Jurkat, Clone E6-1 (cell line): ENCODE measurements at regions not wholly inside any gene's neighbourhood (a gene's known extent, or its start where the extent isn't known, plus 50 kb on each side); places are given as distances from the start of the nearest gene placed in this dataset.

Experiments used
- DNase-seq: peaks from one replicate; pipeline ENCODE4 v3.0.0-alpha.2; 2011; ENCODE audit warnings: low read depth, low spot score
- H3K4me3 ChIP-seq: 2 replicates; pipeline ENCODE4 v1.5.1; 2011; ENCODE audit warnings: mild to moderate bottlenecking, low read length, control low read depth, moderate library complexity

GRCh38 chr1:22257290-22258275 lies 114.7 kb upstream of the WNT4 start:
- H3K4me3 ChIP-seq: no peak overlapping the region
- DNase-seq: no peak

DNA sequence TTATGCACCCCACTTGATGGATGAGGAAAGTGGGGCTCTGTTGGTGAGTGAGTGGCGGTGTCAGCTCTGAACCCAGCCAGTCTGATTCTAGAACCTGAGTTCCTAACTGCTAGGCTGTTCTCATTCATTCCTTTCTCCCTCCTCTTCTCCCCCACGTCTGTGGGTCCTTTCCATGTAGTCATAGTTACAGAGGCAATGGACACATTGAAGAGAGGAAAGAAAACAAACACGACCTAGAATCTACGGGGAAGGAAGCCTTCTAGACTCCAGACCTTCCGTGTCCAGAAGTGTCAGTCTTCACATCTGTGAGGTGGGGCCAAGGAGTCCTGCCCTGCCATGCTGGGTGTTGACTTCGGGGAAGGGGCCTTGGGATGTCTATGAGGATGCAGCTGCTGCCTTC lies 115.8 kb upstream of the WNT4 start:
- H3K4me3 ChIP-seq: no peak overlapping the region
- DNase-seq: no peak

GRCh38 chr1:22259551-22260282 lies 116.8 kb upstream of the WNT4 start:
- no peak for DNase-seq
- H3K4me3 ChIP-seq: no peak overlapping the region

DNA sequence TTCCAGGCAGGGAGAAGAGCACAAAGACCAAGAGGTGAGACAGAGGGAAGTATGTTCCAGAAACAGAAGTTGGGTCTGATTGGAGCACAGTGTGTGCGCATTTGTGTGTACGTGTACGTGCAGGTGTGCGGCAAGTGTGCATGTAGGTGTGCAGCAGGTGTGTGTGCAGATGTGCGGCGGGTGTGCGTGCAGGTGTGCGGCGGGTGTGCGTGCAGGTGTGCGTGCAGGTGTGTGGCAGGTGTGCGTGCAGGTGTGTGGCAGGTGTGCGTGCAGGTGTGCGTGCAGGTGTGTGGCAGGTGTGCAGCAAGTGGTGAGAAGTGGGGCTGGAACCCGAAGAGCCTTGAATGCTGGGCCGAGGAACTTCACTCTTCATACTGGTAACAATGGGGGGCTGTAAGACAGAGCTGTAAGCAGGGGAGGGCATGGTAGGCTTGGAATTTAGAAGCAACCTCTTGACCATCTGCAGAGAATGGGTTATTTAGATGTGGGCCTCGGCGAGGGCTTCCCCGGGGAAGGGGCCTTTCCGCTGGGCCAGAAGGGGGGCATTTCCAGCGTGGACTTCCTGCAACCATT lies 118.0 kb upstream of the WNT4 start:
- no peak for DNase-seq
- no peak overlapping the region for H3K4me3 ChIP-seq

- H3K4me3 ChIP-seq: no peak overlapping the region
These were observed 118.7 kb upstream of the WNT4 start for GRCh38 chr1:22261580-22261979.

GRCh38 chr1:22262583-22262982 lies 119.7 kb upstream of the WNT4 start:
- peak; percentile 64 for DNase-seq

More at GRCh38 chr1:22261580-22261979, 118.7 kb upstream of the WNT4 start:
- DNase-seq: no peak

DNA sequence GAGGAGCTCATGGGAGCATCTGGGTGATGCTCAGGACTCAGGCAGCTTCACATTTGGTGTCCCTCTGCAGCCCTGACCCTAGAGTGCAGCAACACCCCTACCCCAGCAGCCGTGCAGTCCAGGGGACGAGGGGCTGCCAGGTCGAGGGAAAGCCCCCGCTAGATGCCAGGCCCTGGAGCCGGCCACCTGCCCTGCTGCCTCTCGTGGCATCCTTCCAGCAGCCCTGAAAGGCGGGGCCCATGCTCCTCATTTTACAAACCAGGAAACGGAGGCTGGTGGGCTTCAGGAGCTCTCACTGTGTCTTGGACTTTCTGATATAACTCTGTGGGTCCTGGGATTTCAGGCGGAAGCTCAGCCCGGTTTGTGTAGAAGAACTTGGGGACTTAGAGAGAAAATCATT lies 120.5 kb upstream of the WNT4 start:
- H3K4me3 ChIP-seq: no peak overlapping the region
- no peak for DNase-seq

More at GRCh38 chr1:22262583-22262982, 119.7 kb upstream of the WNT4 start:
- H3K4me3 ChIP-seq: no peak overlapping the region

DNA sequence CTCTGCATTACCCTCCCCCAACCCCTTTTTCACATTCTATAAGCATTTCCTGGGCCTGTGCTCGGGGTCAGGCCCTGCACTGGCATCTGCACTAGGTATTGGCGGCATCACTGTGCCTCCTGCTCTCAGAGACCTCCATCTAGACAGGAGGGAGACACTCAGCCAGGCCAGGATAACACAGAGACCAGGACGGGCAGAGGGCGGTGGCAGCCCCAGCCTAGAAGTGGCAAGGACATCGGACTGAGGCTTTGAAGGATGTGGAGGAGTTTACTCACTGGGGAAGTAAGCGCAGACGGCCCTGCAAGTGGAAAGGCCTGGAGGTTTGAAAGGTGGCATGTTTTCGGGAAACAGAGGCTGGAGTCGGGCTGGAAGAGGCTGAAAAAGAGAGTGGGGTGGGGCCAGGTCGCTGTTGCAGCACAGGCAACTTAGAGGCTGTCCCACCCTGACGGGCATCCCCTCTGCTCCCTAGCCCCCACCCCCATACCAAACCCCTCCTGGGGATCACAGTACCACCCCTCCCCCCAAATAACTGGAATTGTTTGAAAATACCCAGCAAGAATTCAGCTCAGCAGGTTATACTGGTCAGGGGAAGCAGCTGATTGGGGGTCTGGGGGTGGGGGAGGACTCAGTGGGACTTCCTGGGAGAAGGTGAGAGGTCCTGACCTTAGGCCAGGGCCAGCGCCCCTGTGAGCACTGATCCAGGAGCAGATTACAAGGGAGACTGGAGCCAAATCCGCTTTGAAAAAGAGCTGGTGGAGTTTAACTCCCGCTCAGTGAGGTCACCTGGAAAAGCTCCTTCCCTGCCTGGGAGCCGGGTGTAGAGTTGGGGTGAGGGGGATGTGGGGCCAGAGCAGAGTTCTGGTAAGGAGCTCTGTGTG lies 121.8 kb upstream of the WNT4 start:
- no peak for DNase-seq
- H3K4me3 ChIP-seq: no peak overlapping the region

DNA sequence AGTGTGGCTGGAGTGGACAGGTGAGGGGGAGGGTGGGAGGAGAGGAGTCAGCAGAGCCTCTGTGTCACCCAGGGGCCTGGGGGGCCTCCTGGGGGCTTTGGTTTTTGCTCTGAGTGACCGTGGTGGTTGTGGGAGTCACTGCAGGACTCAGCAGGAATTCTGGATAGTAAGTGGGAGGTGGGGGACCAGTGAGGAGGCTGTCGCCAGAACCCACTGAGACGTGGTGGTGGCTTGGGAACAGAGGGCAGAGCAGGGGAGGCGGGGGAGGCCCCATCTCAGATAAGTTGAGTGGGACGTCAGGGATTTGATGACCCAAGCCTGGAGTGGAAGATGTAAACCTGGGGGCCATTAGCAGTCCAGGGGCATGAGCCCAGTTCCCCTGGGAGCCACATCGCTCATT lies 123.2 kb upstream of the WNT4 start:
- no peak overlapping the region for H3K4me3 ChIP-seq
- no peak for DNase-seq

DNA sequence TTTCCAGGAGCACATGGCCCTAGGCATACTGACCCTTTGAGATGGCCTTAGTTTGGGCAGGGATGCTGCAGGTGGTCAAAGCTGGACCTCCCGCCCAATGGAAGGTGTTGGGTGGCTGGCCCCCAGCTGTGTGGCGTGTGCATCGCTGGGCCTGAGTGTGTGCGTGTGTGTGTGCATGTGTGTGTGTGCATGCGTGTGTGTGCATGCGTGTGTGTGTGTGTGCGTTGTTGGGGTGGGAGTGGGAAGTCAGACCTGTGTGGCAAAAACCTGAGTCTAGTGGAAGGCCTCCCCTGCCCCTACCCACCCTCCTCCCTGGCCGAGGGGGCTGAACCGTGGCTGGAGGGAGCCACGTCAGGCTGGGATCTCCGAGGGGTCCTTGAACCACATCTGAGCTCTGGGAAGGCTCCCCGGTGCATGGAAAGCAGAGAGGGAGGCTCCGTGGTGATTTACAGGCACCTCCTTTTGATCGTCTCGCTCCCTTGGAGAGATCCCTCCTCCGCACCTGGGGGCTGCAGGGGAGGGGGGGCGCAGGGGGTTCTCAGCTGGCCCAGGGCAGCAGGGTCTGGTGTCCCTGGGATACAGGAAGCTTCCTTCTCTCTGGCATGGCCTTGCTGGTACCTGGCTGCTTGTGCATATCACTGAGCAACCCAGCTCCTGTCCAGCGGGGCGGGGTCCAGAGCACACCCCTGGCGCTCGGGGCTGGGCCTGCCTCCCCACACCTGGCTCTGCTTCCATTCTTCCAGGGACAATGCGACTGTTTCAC lies 124.7 kb upstream of the WNT4 start:
- no peak for DNase-seq
- no peak overlapping the region for H3K4me3 ChIP-seq

- H3K4me3 ChIP-seq: no peak overlapping the region
- DNase-seq: no peak
These were observed 125.4 kb upstream of the WNT4 start for GRCh38 chr1:22268327-22268726.

- DNase-seq: no peak
- H3K4me3 ChIP-seq: no peak overlapping the region
These were observed 129.2 kb upstream of the WNT4 start for GRCh38 chr1:22271847-22272801.

- no peak overlapping the region for H3K4me3 ChIP-seq
- no peak for DNase-seq
These were observed 131.1 kb upstream of the WNT4 start for GRCh38 chr1:22273686-22274681.

DNA sequence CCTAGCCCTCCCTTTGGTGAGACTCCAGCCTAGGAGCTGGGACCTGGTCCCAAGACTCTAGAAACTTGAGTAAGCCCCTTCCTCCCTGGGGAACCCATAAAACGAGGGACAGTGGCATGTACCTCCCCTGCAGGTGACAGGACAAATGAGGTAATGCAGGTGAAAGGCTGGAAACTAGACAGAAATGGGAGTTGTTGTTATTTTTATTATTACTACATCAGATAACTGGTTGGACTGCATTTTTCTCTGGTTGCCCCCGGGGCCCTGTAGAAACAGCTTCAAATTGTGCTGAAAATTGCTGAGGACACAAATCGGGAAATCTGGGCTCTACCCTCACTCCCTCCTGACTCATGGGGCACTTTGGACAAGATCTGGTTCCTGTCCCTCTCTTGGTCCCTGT lies 132.3 kb upstream of the WNT4 start:
- DNase-seq: no peak
- H3K4me3 ChIP-seq: no peak overlapping the region

- no peak for DNase-seq
- H3K4me3 ChIP-seq: no peak overlapping the region
These were observed 132.9 kb upstream of the WNT4 start for GRCh38 chr1:22275626-22276395.

DNA sequence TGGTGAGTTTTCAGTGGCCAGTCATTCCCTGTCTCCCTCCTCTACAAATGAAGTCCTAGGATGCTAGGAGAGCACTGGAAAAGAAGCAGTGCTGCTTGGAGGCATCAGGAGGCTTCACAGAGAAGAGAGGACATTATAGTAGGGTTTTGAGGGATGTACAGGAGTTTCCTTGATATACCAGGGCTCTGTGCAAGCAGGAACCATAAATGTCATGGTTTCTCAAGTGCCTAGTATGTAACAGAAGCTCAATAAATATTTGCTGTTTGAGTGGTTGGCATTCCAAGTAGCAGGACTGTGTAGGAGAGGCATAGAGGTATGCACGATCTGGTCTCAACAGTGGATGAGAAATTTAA lies 133.5 kb upstream of the WNT4 start:
- no peak for DNase-seq
- H3K4me3 ChIP-seq: no peak overlapping the region
